GM18867 (cell line): ENCODE measurements at regions not wholly inside any gene's neighbourhood (a gene's known extent, or its start where the extent isn't known, plus 50 kb on each side); places are given as distances from the start of the nearest gene placed in this dataset.
A peak's percentile ranks its signal among the peaks of the same experiment; 100 is the strongest.
"Not testable (repeated sequence)": the region's sequence is repeated elsewhere in the genome, so short reads cannot be mapped to it uniquely, and the experiment has no call there.

ENCODE experiments used
- ATAC-seq: cut with Tn5 transposase; IDR thresholded peaks from one replicate; pipeline ENCODE4 v1.9.1; 2021; ENCODE audit warnings: mild to moderate bottlenecking, moderate library complexity; ENCODE audit not compliant: unreplicated experiment

DNA sequence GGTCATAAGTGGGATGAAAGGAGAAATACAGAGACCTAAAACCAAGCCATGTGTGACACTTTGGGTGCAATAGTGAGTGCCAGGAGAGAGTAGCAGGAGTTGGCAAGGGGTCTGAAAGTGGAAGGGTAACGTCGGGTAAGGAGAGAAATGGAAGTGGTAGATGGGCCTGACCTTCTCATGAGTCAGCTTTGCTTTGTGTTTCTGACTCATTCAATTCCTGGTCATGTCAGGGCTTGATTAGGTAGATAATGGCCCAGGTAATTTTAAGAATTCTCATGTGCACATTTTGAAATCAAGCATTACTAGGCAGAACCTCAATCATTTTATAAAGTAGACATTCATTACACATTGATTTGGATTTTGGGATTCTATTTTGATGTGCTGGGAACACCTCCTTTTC, 262.5 kb downstream of the SOX2 start:
- no peak for ATAC-seq

DNA sequence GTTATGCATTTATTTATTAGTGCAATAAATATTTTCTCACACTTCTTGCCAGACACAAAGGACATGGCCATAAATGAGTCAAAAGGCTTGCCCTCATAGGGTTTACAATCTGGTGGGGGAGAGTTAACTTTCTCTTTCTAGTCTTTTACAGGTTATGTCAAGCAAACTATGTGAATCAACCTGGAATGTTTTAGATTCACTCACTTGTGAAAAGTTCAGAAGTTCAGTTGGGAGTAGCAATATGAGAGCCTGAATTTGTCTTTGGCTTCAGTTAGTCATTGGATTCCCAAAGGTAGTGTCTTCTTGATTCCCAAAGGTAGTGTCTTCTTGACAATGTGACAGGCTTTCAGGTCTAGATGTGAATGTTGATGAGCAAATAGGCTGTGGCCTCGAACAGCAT, 264.8 kb downstream of the SOX2 start:
- ATAC-seq = no peak

DNA sequence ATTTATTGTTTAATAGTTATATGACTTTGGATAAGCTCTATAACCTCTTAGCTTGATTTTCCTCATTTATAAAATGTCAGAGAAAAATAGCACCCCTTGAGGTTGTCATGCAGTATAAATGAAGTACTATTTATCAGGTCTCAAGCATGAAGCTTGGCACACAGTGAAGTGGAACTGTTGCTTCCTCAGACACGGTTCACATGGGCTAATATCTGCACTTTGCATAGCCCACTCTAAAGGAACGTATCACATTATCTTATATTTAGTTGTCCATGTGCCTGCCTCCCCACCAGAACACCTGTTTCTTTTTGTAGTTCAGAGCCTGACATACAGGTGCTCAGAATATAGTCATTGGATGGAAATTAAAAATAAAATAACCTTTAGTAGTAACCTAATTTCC, 273.7 kb downstream of the SOX2 start:
- no peak for ATAC-seq

- ATAC-seq = no peak
Observed at GRCh38 chr3:181987736-181988135, 276.0 kb downstream of the SOX2 start.

DNA sequence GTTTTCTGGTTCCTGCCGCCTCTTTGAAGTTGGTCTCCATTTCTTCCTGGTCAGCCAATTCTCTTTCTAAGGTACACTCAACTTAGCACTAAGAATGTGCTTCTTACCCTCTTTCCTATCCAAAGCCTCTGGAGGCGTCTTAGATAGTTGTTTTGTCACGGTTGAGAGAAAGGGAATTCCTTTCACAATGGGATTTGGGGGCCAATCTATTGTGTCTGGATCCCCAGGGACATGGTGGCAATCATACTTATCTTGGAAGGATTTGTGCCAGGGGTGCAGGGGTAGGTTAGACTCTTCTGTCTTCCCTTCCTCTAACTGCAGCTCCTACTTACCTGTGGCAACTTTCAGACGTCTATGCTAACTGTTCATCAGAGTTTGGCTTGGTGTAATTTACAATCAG, 287.1 kb downstream of the SOX2 start:
- peak; percentile 17 for ATAC-seq

DNA sequence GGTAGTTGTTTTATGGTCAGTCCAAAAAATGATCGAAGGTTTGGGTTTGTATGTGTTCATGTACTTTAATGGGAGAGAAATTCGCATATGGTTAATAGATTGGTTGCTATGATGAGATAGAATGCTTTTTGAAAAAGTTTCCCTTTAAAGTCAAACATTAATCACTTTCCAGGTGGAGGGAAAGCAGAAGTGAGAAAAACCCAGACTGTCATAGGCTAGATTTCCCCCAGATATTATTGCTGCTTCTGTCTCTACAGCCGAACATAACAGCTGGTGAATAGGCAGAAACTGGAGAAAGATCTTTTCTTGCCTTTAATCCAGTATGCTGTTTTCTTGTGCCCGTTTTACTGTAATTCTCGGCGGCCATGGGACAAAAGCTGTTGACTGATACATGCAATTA, 287.6 kb downstream of the SOX2 start:
- ATAC-seq = peak; percentile 76

DNA sequence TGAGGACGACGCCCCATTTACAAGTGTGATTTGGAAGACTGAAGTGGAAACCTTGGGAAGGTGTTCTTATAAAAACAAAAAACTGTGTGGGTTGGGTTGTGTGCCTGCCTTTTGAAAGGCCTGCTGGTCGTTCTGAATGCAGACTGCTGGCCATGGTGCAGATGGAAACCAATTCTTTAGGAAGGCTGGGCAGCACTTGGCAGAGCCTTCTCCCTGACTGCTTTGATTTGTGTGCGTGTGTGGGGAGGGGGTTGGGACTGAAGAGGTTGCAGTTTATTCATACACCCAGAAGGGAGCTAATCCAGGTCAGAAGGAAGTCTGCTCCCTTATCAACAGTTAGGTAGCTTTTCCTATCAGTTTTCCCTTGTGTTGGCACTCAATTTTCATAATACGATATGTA, 288.7 kb downstream of the SOX2 start:
- no peak for ATAC-seq

DNA sequence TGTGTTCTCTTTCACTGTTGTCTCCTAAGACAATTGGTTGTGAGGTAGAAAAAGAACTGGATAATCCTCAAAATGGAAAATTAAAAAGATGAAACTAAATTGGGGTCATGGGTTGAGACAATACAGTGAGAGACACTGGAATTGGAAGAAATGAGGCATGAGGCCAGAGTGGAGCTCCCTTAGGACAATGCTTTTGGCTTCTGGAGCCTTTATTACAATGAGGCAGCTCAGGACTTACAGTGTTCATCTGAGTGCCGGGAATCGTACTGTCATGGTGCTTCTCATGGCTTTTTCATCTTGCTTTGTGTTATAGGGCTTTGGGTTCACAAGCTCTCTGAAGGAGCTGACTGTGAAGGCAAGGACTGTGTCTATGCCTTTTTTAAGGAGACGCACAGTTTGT, 293.5 kb downstream of the SOX2 start:
- ATAC-seq = no peak

- ATAC-seq = no peak
Observed at GRCh38 chr3:182005701-182006100, 294.0 kb downstream of the SOX2 start.

GRCh38 chr3:182006431-182006830, 294.7 kb downstream of the SOX2 start:
- ATAC-seq = no peak

GRCh38 chr3:182007441-182007840, 295.7 kb downstream of the SOX2 start:
- ATAC-seq = no peak

- ATAC-seq = no peak
Observed at GRCh38 chr3:182018361-182018760, 306.6 kb downstream of the SOX2 start.

DNA sequence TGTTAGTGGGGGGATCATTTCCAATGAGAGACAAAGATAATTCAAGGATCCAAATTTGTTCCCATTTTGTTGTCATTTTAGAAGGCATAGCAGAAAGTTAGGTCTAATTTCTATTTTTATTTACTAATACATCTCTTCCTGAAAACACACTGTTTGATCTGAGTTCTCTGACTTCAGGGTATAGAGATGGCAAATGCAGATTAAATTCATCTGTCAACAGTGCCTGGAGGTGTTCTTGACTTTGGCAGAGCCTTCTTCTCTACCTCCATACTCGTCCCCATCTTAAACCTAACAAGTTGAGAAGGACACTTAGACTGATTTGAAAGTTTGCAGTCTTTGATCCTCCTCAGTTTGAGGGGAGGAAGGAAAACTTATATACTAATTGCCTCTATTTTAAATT, 308.2 kb downstream of the SOX2 start:
- ATAC-seq = no peak

- ATAC-seq = no peak
Observed at GRCh38 chr3:182023843-182024242, 312.1 kb downstream of the SOX2 start.

GRCh38 chr3:182027366-182027765, 315.6 kb downstream of the SOX2 start:
- no peak for ATAC-seq

DNA sequence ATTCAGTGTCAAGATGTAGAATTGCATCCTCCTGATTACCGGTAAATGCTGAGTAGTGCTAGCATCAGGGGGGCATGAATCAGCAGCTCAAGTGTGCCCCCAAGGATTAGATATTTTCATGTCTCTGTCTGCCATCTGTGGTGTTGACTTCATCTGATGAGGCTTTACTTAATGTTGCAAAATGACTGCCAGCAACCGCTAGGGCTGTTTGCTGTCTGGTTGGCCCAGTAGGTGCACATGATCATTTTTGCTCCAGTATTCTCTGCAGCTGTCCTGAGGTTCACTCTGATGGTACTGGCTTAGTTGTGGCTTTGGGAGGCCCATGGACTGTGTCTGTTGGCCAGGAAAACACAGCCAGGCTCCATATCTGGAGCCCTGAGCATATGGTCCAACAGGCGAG, 316.4 kb downstream of the SOX2 start:
- ATAC-seq = no peak

- not testable (repeated sequence) for ATAC-seq
Observed at GRCh38 chr3:182034231-182034630, 322.5 kb downstream of the SOX2 start.

DNA sequence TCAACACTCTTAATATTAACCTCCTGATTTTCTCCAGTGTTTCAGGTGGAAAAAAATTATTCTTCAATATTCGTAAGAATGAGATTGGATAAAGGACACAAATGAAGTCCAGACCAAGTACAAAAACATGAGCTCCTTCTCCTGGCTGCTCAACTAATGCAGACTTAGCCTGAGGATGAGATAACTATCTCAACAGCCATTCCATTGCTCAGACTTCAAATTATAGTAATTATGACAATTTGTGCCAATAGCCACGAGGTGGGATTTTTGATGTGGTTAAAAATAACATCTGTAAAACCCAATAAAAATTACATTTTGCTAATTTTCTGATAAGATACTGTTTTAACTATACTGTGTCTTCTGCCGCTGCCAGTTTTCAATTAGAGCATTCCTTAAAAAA, 323.6 kb downstream of the SOX2 start:
- no peak for ATAC-seq

- no peak for ATAC-seq
Observed at GRCh38 chr3:182036382-182036781, 324.7 kb downstream of the SOX2 start.

- ATAC-seq = no peak
Observed at GRCh38 chr3:182041668-182042291, 330.1 kb downstream of the SOX2 start.

- no peak for ATAC-seq
Observed at GRCh38 chr3:182045736-182046135, 334.0 kb downstream of the SOX2 start.

GRCh38 chr3:182046166-182046764, 334.5 kb downstream of the SOX2 start:
- ATAC-seq = no peak

DNA sequence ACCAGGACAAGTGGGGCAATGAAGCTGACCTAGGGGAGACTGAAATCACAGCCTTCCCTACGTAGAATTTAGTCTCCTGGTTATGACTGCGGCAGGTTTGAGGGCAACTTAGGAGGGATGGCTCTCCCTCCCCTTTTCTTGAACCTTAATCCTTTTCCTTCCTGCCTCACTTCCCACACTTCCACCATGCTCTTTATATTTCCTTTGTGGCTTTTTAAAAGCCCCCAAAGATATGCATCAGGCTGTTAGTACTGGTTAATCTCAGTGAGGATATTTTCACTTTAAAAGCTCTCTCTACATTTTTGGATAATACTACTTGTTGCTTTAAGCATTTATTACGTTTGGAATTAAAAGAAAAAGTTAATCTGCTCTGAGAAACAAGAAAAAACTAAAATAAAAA, 339.2 kb downstream of the SOX2 start:
- ATAC-seq = no peak
